ENCODE measurements at regions not wholly inside any gene's neighbourhood (a gene's known extent, or its start where the extent isn't known, plus 50 kb on each side); places are given as distances from the start of the nearest gene placed in this dataset.

GRCh38 chr6:23088761-23089160, 519.4 kb downstream of the HDGFL1 start:
- 0 out of 2 replicates have a peak, but pooled peaks cover 2% of the 10 kb centered on the region for H3K9me3 ChIP-seq
- TF ChIP-seq, protein P1, sequence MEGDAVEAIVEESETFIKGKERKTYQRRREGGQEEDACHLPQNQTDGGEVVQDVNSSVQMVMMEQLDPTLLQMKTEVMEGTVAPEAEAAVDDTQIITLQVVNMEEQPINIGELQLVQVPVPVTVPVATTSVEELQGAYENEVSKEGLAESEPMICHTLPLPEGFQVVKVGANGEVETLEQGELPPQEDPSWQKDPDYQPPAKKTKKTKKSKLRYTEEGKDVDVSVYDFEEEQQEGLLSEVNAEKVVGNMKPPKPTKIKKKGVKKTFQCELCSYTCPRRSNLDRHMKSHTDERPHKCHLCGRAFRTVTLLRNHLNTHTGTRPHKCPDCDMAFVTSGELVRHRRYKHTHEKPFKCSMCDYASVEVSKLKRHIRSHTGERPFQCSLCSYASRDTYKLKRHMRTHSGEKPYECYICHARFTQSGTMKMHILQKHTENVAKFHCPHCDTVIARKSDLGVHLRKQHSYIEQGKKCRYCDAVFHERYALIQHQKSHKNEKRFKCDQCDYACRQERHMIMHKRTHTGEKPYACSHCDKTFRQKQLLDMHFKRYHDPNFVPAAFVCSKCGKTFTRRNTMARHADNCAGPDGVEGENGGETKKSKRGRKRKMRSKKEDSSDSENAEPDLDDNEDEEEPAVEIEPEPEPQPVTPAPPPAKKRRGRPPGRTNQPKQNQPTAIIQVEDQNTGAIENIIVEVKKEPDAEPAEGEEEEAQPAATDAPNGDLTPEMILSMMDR (IDR thresholded peaks at IDR 0.05; ENCODE audit: low read depth, low read length), result no peak
- H3K4me1 ChIP-seq, result peaks cover 10% of the 10 kb centered on the region
- no peaks in the 10 kb centered on the region for H3K27me3 ChIP-seq
- DNase-seq, result no peak
- no peaks in the 10 kb centered on the region for H3K36me3 ChIP-seq
- H3K4me3 ChIP-seq (ENCODE audit: low read depth, low read length), result no peak overlapping the region

- Histone ChIP-seq H3K36me3 (no peaks in the 10 kb centered on the region), H3K4me1 (peaks cover 10% of the 10 kb centered on the region), H3K9me3 (no peaks in the 10 kb centered on the region), H3K4me3 (ENCODE audit: low read depth, low read length) (no peak overlapping the region), H3K27me3 (no peaks in the 10 kb centered on the region)
- TF ChIP-seq, protein P1 (IDR thresholded peaks at IDR 0.05; ENCODE audit: low read depth, low read length), result no peak
- DNase-seq, result no peak
Measured at GRCh38 chr6:23089981-23090380, 520.6 kb downstream of the HDGFL1 start.

DNA sequence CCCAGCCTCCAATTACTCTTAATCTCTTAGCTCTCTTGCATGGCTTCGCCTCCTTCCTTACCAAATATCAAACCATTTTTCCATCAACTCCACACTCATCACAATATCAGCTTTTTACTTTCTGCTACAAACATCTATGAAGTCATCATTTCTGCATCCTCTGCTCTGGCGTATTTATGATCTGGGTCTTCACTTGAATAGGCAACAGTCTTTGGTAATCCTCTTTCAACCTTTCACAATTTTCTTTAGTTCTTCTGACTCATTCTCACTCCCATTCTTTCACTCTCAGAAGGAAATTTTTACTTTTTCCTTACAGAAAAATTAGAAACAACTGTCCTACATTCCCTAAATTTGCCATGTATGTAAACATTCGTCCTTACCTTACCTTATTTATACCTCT, 522.4 kb downstream of the HDGFL1 start:
- H3K36me3 ChIP-seq, result no peaks in the 10 kb centered on the region
- TF ChIP-seq, protein P1 (IDR thresholded peaks at IDR 0.05; ENCODE audit: low read depth, low read length), result no peak
- no peaks in the 10 kb centered on the region for H3K27me3 ChIP-seq
- no peak overlapping the region for H3K4me3 ChIP-seq (ENCODE audit: low read depth, low read length)
- peaks cover 4% of the 10 kb centered on the region; the same call in 1 of the 2 replicates for H3K4me1 ChIP-seq
- H3K9me3 ChIP-seq, result no peaks in the 10 kb centered on the region
- no peak for DNase-seq

DNA sequence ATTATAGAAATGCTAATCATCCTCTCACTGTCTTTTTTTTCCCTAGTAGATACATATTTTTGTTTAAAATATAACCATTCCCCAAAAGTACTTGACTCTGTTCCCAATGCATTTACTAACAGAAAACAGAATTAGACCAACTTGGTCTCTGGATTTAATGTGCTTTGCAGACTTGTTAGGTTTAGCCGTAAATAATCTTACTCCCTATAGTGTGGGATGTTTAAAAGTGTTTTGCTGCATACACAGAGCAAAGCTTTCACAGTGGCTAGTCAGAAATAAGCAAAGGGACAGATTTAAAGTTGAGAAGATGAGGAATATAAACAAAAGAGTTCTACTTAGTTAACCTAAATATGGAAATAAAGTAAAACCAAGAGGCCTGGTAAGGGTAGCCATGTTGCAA, 527.5 kb downstream of the HDGFL1 start:
- no peak for DNase-seq
- TF ChIP-seq, protein P1 (IDR thresholded peaks at IDR 0.05; ENCODE audit: low read depth, low read length), result no peak
- Histone ChIP-seq H3K9me3 (no peaks in the 10 kb centered on the region), H3K36me3 (no peaks in the 10 kb centered on the region), H3K4me3 (ENCODE audit: low read depth, low read length) (no peak overlapping the region), H3K4me1 (no peaks in the 10 kb centered on the region), H3K27me3 (no peaks in the 10 kb centered on the region)

DNA sequence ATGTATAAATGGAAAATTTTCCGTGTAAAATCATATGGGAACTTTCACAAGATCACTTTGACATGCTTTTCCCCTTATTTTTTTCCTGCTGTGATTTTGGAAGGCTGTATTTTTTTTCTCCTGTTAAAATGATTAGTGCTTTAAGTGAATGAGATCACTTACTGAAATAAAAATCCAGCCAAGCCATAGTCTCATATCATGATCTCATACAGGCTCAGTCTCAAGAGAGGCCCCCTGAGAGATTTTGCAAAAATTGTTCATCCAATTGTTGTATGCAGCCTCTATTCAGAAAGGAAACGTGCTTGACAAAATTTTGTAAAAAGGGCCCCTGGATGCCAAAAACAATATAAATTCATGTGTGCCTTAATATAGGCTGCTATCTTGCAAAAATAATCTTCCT, 528.2 kb downstream of the HDGFL1 start:
- Histone ChIP-seq H3K4me1 (no peaks in the 10 kb centered on the region), H3K36me3 (no peaks in the 10 kb centered on the region), H3K9me3 (no peaks in the 10 kb centered on the region), H3K27me3 (no peaks in the 10 kb centered on the region), H3K4me3 (ENCODE audit: low read depth, low read length) (no peak overlapping the region)
- DNase-seq, result no peak
- TF ChIP-seq, protein P1 (IDR thresholded peaks at IDR 0.05; ENCODE audit: low read depth, low read length), result no peak

GRCh38 chr6:23106951-23107350, 537.6 kb downstream of the HDGFL1 start:
- peaks cover 3% of the 10 kb centered on the region; the same call in 1 of the 2 replicates for H3K4me1 ChIP-seq
- H3K27me3 ChIP-seq, result no peaks in the 10 kb centered on the region
- H3K9me3 ChIP-seq, result no peaks in the 10 kb centered on the region; the same call in none of the 2 replicates
- H3K36me3 ChIP-seq, result no peaks in the 10 kb centered on the region
- H3K4me3 ChIP-seq (ENCODE audit: low read depth, low read length), result no peak overlapping the region
- TF ChIP-seq, protein P1 (IDR thresholded peaks at IDR 0.05; ENCODE audit: low read depth, low read length), result no peak
- DNase-seq, result no peak
